GM23338 (cell line): ENCODE measurements at regions not wholly inside any gene's neighbourhood (a gene's known extent, or its start where the extent isn't known, plus 50 kb on each side); places are given as distances from the start of the nearest gene placed in this dataset.

Source experiments
- CREB1 ChIP-seq: fragments of 250-450 bp; sonication (Bioruptor Pico); IDR thresholded peaks from 2 replicates; pipeline ENCODE4 v1.5.0; 2020; ENCODE audit warnings: low read depth, mild to moderate bottlenecking, moderate library complexity
- EZH2 ChIP-seq: fragments of 200-600 bp; sonication (generic); IDR thresholded peaks from one replicate; pipeline ENCODE4 v1.8.0; 2017; ENCODE audit warnings: antibody characterized with exemption, mild to moderate bottlenecking, low read depth; ENCODE audit not compliant: unreplicated experiment
- EZH2phosphoT487 ChIP-seq: fragments of 200-600 bp; sonication (generic); IDR thresholded peaks from one replicate; pipeline ENCODE4 v1.8.1; 2018; ENCODE audit warnings: antibody characterized with exemption; ENCODE audit not compliant: unreplicated experiment
- JUNB ChIP-seq: IDR thresholded peaks from one replicate; pipeline ENCODE4 v1.6.1; 2016; ENCODE audit warnings: antibody characterized with exemption; ENCODE audit not compliant: unreplicated experiment
- NANOG ChIP-seq: IDR thresholded peaks from 2 replicates; pipeline ENCODE4 v1.6.1; 2016; ENCODE audit warnings: antibody characterized with exemption, borderline replicate concordance
- POLR2AphosphoS5 ChIP-seq: IDR thresholded peaks from 2 replicates; pipeline ENCODE4 v1.6.1; 2016; ENCODE audit warnings: antibody characterized with exemption, low read depth
- STAT1 ChIP-seq: IDR thresholded peaks from one replicate; pipeline ENCODE4 v1.6.1; 2016; ENCODE audit warnings: antibody characterized with exemption; ENCODE audit not compliant: unreplicated experiment
- ZNF114 ChIP-seq: fragments of 250-450 bp; sonication (Bioruptor Pico); IDR thresholded peaks from 2 replicates; pipeline ENCODE4 v1.5.0; 2020; ENCODE audit warnings: mild to moderate bottlenecking, moderate library complexity
- ZNF331 ChIP-seq: fragments of 250-450 bp; sonication (Bioruptor Pico); IDR thresholded peaks from 2 replicates; pipeline ENCODE4 v1.5.0; 2020; ENCODE audit warnings: low read depth, mild to moderate bottlenecking, moderate library complexity
- TF ChIP-seq, protein P1 (sequence below), 2 experiments: fragments of 200-600 bp in 1 of 2; sonication (generic) in 1 of 2; conservative IDR thresholded peaks; 2 replicates each; pipeline versions ENCODE4 v1.5.1 to v1.6.1; 2016 to 2017; ENCODE audit warnings: antibody characterized with exemption in 2 of 2, low read depth in 2 of 2, mild to moderate bottlenecking in 2 of 2, moderate library complexity in 1 of 2
- TF ChIP-seq, protein P2 (sequence below): IDR thresholded peaks from one replicate; pipeline ENCODE4 v1.6.1; 2018; ENCODE audit warnings: antibody characterized with exemption; ENCODE audit not compliant: unreplicated experiment
- TF ChIP-seq, protein P3 (sequence below): fragments of 250-450 bp; sonication (Bioruptor Pico); IDR thresholded peaks from 2 replicates; pipeline ENCODE4 v1.5.0; 2020; ENCODE audit warnings: mild to moderate bottlenecking, moderate library complexity
- TF ChIP-seq, protein P4 (sequence below): IDR thresholded peaks from 2 replicates; pipeline ENCODE4 v1.6.1; 2016; ENCODE audit warnings: antibody characterized with exemption

DNA sequence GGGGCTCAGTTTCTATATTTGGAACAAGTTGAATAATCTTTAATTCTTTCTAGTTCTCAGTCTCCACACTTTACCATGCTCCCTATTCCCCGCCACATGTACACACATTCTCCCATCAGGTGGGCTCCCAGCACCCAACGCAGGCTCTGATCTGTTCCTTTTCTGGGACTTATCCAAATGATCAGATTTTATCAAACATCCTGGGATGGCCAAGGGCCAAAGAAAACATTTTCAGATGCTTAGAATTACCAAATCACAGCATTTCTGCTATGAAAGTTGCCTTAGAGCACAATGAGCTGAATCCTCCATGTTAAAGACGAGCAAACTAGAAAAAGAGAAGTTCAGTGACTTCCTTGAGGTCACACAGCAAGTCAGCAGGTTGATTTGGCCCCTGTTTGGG, 153.4 kb downstream of the SEC61B start:
- TF ChIP-seq, protein P1, sequence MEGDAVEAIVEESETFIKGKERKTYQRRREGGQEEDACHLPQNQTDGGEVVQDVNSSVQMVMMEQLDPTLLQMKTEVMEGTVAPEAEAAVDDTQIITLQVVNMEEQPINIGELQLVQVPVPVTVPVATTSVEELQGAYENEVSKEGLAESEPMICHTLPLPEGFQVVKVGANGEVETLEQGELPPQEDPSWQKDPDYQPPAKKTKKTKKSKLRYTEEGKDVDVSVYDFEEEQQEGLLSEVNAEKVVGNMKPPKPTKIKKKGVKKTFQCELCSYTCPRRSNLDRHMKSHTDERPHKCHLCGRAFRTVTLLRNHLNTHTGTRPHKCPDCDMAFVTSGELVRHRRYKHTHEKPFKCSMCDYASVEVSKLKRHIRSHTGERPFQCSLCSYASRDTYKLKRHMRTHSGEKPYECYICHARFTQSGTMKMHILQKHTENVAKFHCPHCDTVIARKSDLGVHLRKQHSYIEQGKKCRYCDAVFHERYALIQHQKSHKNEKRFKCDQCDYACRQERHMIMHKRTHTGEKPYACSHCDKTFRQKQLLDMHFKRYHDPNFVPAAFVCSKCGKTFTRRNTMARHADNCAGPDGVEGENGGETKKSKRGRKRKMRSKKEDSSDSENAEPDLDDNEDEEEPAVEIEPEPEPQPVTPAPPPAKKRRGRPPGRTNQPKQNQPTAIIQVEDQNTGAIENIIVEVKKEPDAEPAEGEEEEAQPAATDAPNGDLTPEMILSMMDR (conservative IDR thresholded peaks at IDR 0.05; ENCODE audit: low read depth in 2 of 2) = no peak
- no peak for TF ChIP-seq NANOG
- no peak for TF ChIP-seq STAT1
- TF ChIP-seq EZH2phosphoT487 = no peak
- no peak for TF ChIP-seq POLR2AphosphoS5
- no peak for TF ChIP-seq ZNF114 (CRISPR knock-in tag)
- no peak for TF ChIP-seq EZH2
- TF ChIP-seq, protein P2, sequence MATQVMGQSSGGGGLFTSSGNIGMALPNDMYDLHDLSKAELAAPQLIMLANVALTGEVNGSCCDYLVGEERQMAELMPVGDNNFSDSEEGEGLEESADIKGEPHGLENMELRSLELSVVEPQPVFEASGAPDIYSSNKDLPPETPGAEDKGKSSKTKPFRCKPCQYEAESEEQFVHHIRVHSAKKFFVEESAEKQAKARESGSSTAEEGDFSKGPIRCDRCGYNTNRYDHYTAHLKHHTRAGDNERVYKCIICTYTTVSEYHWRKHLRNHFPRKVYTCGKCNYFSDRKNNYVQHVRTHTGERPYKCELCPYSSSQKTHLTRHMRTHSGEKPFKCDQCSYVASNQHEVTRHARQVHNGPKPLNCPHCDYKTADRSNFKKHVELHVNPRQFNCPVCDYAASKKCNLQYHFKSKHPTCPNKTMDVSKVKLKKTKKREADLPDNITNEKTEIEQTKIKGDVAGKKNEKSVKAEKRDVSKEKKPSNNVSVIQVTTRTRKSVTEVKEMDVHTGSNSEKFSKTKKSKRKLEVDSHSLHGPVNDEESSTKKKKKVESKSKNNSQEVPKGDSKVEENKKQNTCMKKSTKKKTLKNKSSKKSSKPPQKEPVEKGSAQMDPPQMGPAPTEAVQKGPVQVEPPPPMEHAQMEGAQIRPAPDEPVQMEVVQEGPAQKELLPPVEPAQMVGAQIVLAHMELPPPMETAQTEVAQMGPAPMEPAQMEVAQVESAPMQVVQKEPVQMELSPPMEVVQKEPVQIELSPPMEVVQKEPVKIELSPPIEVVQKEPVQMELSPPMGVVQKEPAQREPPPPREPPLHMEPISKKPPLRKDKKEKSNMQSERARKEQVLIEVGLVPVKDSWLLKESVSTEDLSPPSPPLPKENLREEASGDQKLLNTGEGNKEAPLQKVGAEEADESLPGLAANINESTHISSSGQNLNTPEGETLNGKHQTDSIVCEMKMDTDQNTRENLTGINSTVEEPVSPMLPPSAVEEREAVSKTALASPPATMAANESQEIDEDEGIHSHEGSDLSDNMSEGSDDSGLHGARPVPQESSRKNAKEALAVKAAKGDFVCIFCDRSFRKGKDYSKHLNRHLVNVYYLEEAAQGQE = no peak
- no peak for TF ChIP-seq ZNF331
- TF ChIP-seq, protein P3, sequence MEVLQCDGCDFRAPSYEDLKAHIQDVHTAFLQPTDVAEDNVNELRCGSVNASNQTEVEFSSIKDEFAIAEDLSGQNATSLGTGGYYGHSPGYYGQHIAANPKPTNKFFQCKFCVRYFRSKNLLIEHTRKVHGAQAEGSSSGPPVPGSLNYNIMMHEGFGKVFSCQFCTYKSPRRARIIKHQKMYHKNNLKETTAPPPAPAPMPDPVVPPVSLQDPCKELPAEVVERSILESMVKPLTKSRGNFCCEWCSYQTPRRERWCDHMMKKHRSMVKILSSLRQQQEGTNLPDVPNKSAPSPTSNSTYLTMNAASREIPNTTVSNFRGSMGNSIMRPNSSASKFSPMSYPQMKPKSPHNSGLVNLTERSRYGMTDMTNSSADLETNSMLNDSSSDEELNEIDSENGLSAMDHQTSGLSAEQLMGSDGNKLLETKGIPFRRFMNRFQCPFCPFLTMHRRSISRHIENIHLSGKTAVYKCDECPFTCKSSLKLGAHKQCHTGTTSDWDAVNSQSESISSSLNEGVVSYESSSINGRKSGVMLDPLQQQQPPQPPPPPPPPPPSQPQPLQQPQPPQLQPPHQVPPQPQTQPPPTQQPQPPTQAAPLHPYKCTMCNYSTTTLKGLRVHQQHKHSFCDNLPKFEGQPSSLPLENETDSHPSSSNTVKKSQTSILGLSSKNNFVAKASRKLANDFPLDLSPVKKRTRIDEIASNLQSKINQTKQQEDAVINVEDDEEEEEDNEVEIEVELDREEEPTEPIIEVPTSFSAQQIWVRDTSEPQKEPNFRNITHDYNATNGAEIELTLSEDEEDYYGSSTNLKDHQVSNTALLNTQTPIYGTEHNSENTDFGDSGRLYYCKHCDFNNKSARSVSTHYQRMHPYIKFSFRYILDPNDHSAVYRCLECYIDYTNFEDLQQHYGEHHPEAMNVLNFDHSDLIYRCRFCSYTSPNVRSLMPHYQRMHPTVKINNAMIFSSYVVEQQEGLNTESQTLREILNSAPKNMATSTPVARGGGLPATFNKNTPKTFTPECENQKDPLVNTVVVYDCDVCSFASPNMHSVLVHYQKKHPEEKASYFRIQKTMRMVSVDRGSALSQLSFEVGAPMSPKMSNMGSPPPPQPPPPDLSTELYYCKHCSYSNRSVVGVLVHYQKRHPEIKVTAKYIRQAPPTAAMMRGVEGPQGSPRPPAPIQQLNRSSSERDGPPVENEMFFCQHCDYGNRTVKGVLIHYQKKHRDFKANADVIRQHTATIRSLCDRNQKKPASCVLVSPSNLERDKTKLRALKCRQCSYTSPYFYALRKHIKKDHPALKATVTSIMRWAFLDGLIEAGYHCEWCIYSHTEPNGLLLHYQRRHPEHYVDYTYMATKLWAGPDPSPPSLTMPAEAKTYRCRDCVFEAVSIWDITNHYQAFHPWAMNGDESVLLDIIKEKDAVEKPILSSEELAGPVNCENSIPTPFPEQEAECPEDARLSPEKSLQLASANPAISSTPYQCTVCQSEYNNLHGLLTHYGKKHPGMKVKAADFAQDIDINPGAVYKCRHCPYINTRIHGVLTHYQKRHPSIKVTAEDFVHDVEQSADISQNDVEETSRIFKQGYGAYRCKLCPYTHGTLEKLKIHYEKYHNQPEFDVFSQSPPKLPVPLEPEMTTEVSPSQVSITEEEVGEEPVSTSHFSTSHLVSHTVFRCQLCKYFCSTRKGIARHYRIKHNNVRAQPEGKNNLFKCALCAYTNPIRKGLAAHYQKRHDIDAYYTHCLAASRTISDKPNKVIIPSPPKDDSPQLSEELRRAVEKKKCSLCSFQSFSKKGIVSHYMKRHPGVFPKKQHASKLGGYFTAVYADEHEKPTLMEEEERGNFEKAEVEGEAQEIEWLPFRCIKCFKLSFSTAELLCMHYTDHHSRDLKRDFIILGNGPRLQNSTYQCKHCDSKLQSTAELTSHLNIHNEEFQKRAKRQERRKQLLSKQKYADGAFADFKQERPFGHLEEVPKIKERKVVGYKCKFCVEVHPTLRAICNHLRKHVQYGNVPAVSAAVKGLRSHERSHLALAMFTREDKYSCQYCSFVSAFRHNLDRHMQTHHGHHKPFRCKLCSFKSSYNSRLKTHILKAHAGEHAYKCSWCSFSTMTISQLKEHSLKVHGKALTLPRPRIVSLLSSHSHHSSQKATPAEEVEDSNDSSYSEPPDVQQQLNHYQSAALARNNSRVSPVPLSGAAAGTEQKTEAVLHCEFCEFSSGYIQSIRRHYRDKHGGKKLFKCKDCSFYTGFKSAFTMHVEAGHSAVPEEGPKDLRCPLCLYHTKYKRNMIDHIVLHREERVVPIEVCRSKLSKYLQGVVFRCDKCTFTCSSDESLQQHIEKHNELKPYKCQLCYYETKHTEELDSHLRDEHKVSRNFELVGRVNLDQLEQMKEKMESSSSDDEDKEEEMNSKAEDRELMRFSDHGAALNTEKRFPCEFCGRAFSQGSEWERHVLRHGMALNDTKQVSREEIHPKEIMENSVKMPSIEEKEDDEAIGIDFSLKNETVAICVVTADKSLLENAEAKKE (CRISPR knock-in tag) = no peak
- TF ChIP-seq, protein P4, sequence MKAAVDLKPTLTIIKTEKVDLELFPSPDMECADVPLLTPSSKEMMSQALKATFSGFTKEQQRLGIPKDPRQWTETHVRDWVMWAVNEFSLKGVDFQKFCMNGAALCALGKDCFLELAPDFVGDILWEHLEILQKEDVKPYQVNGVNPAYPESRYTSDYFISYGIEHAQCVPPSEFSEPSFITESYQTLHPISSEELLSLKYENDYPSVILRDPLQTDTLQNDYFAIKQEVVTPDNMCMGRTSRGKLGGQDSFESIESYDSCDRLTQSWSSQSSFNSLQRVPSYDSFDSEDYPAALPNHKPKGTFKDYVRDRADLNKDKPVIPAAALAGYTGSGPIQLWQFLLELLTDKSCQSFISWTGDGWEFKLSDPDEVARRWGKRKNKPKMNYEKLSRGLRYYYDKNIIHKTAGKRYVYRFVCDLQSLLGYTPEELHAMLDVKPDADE = no peak
- TF ChIP-seq JUNB = no peak
- TF ChIP-seq CREB1 (CRISPR knock-in tag) = no peak
